Fibroblast of skin of abdomen (primary cell): ENCODE measurements at regions not wholly inside any gene's neighbourhood (a gene's known extent, or its start where the extent isn't known, plus 50 kb on each side); places are given as distances from the start of the nearest gene placed in this dataset.
"Not testable (repeated sequence)": the region's sequence is repeated elsewhere in the genome, so short reads cannot be mapped to it uniquely, and the experiment has no call there.

ENCODE experiments used
- DNase-seq: peaks from one replicate; pipeline ENCODE4 v3.0.0-alpha.2; 2013

- DNase-seq = no peak
Measured at GRCh38 chr5:90284375-90284774, 125.2 kb downstream of the CETN3 start.

- peak; percentile 17 for DNase-seq
Measured at GRCh38 chr5:90279091-90279490, 130.5 kb downstream of the CETN3 start.

GRCh38 chr5:90274216-90274615 is 135.3 kb downstream of the CETN3 start:
- DNase-seq = no peak

DNA sequence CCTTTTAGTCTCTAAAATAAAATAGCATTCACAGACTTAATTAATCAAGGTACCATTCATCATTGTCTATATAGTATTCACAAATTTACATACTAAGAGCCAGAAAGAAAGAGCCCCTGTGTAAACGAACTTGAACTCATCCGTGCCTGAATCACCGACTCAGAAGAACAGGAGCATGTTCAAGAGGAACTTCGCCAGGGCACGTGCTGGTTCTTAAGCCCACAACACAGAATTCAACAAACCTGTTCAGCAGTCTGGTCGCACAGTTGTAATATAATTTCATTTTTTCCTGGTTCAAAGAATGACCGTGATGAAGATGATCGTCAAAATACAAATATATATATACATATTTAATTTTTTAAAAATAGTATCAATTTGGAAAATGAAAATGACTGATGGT is 141.9 kb downstream of the CETN3 start:
- no peak for DNase-seq

GRCh38 chr5:90265545-90265857 is 144.1 kb downstream of the CETN3 start:
- no peak for DNase-seq

GRCh38 chr5:90264689-90265544 is 144.6 kb downstream of the CETN3 start:
- DNase-seq = peak; percentile 65

DNA sequence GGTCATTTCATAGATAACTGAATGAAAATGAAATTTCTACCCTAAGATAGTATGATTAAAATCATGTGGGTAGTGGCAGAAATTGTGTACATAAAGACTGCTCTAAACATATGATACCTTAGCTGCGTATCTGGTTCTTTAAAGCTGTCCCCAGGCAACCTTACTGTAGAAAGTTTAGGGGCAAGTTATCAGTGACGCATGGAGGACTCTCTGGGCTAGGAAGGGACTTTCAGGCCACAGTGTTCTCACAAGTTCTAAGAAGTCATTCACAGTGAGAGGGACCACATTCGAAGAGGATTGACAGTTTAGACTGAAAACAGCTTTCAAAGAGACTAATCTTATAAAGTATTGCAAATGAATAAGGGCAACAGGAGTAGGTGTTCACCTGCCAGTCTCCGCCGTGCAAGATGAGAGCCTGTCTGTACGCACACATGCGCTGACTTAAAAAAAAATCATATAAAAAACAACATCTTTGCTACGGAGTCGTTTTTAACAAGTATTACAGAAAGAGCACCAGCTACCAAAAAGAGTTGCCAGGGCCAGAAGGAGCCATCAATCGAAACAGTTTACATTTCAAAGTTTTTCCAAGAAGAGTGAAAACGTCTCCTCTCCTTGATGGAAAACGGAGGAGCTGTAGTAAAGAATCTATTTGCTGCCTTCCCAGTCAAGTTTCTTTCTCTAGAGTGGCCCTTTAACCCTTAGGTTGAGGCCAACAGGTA is 146.3 kb downstream of the CETN3 start:
- no peak for DNase-seq

DNA sequence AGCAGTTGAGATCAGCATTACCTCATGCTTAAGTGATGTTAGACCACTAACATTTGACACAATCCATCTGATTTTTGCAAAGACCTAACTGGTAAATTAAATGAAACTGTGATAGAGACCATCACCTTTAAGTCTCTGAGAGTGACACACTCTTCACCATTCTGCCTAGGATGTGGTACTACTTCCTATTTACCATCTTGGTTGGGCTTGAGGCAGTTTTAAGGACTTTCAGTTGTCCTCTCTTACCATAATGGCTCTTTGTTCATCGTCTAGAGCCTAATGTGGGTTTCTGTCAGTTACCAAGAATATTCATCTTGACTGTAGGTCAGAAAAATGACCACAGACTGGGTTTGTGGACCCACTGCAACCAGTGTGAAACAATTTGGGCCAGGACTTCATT is 158.1 kb downstream of the CETN3 start:
- DNase-seq = no peak

DNA sequence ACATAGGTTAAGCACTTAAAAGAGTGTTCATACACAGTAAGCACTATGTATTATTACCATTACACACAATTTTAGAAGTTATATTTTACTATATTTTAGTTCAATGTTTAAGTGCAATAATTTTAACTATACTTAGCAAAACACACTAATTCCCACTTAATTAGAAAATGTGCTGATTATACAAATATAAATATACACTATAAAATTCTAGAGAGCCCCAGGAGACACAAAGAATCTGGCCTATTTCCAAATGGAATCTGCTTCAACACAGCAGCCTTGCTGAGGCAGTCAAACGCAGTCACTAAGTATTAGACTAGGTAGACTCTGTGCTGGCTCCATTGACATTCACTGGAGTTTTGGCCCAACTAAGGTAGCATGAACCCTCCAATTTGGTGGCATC is 160.9 kb downstream of the CETN3 start:
- DNase-seq = no peak

- not testable (repeated sequence) for DNase-seq
Measured at GRCh38 chr5:90243848-90244247, 165.7 kb downstream of the CETN3 start.

GRCh38 chr5:90233476-90233875 is 176.1 kb downstream of the CETN3 start:
- DNase-seq = peak; percentile 9

- DNase-seq = no peak
Measured at GRCh38 chr5:90231688-90232087, 177.9 kb downstream of the CETN3 start.

GRCh38 chr5:90227683-90228082 is 181.9 kb downstream of the CETN3 start:
- DNase-seq = no peak

DNA sequence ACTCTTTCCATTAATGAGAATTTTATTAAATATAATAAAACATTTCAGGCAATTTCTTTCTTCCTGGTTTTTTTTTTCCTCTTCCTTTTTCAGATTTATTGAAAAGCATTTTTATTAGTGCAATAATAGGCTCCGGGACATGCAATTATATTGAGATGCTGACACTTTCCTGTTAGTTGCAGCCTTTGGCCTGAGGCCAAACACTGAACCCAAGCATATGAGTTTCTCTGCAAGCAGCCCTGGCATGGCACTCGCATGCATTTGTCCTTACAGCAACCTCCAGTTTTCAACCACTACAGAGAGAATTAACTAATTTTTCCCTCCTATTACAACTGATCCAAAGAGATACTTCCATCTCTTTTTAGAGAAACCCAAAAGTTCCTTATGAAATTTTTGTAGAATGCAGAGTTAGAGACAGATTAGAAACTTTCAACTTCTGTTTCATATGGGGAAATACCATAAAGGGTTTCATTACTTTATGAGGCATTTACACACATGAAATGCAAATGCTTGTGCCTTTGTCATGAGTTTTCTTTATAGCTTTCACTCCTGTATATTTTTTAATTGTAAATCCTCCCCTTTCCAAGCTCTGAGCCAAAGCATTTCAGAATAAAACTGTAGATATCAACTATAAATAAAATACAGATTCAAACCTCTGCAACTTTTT is 183.0 kb downstream of the CETN3 start:
- DNase-seq = peak; percentile 6

DNA sequence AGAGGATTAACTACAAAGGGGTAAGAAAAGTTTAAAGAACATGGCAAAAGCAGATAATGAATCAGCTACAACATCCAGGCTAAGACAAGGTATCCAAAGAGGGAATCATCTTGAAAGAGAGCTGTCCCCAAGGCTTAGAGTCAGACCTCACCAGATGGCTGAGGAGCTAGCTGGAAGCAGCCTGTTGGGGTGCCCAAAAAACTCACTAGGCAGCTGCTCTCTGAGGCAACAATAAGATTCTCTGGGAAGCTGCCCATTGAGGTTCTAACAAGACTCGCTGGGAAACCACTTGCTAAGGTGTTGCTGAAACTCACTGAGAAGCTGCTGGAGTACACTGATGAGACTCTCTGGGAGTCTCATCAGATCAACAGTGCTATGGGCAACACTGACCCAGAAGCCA is 185.2 kb downstream of the CETN3 start:
- DNase-seq = no peak

DNA sequence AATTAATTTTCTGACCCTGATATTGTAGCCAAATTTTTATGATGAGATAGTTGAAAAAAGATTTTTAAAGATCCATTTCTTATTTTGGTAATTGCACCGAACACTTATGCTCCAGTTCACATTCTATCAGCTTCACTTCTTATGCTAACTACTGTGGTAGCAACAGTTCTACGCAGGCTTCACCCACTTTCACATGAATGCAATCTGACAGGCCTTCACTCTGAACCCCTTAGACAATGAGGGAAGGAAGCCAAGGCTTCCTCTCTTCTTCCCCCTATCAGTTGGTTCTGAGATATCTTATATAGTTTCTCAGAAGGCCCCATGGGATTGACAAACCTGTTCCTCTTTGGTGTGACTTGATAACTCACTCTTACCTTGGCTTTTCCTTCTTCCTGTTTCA is 185.8 kb downstream of the CETN3 start:
- no peak for DNase-seq

GRCh38 chr5:90221951-90222350 is 187.6 kb downstream of the CETN3 start:
- peak; percentile 64 for DNase-seq

- no peak for DNase-seq
Measured at GRCh38 chr5:90220554-90220953, 189.0 kb downstream of the CETN3 start.

DNA sequence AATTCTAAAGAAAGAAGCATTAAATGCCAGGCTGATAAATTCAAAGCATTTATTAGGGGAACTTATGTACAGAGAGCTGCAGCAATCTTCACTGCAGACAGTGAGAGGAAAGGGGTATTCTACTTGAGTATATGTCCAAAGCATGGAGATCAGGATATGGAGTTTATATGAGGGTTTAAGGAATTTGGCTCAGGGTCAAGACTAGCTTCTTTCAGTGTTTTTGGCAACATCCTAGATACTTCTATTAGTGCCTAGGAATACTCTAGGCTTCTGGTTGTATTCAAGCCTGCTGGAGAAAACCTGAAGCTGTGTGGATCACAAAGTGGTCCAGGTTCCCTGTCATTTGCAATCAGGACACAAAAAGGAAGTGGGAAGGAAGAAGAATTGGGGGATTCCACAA is 194.6 kb downstream of the CETN3 start:
- peak; percentile 43 for DNase-seq

- DNase-seq = not testable (repeated sequence)
Measured at GRCh38 chr5:90208323-90208722, 201.2 kb downstream of the CETN3 start.

DNA sequence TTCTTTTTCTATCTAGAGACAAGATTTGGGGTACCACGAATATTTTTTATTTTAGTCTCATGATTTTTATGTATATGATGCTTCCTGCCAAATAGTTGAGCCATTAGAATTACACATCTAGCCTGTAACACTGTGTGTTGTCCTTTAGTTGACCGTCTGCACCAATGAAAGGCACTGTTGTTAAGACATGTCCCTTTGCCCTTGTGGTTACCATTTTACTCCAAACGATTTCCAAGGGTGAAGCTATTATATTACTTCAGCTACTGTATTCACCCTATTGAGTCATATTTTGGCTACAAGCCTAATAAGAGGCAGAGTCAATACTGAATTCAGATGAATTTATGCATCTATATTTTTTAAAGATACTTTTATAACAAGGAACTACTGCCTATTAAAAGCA is 207.6 kb downstream of the CETN3 start:
- DNase-seq = peak; percentile 65

DNA sequence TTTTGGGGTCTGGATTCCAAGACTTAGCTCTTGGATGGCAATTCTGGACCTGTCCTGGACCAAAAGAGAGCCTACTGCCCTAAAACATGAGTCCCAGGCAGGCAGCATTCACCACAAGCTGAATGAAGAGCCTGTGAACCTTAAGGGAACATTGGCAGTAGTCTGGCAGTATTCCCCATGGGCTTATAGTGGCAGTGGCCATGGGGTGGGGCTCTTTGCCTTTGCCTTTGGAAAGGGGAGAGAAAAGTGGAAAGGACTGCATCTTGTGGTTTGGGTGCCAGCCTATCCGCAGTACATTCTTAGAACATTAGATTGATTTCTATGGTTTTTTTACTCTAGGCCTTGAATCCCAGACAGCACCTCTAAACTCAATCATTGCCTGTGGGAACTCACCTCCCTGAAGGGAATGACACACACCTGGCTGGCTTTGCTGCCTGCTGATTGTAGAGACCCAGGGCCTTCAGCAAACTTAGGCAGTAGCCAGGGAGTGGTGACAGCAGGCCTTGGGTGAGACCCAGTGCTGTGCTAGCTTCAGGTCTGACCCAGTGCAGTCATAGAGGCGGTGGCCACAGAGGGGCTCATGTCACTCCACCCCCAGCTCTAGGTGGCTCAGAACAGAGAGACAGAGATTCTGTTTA is 216.3 kb downstream of the CETN3 start:
- DNase-seq = no peak
